Stimulated activated CD8-positive, alpha-beta memory T cell treated with anti-CD3 and anti-CD28 coated beads, Interleukin-7, amount 100 ng/mL, for 24 hours (primary cell): ENCODE measurements at regions not wholly inside any gene's neighbourhood (a gene's known extent, or its start where the extent isn't known, plus 50 kb on each side); places are given as distances from the start of the nearest gene placed in this dataset.

Source experiments
- DNase-seq: peaks from one replicate; pipeline ENCODE4 v3.0.0-alpha.2; 2020; ENCODE audit warnings: low read depth

DNA sequence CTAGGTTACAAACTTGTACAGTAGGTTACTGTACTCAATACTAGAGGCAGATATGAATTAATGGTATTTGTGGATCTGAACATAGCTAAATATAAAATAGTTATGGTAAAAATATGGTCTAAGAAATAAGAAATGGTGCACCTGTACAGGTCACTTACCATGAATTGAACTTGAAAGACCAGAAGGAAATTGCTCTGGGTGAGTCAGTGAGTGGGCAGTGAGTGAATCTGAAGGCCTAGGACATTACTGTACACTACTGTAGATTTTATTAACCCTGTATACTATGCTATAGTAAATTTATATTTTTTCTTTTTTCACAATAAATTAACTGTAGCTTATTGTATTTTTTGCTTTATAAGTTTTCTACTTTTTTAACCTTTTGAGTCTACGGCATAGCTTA is 1020.4 kb downstream of the CDH18 start:
- DNase-seq, result no peak

DNA sequence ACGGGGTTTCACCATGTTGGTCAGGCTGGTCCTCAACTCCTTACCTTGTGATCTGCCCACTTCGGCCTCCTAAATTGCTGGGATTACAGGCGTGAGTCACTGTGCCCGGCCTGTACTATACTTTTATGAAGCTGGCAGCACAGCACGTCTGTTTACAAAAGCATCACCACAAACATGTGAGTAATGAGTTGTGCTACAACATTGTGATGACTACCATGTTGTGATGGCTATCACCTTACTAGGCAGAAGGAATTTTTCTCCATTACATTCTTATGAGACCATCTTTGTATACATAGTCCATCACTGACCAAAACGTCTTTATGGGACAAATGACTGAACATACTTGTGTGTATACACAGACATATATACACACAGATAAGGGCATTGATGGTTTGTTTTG is 1019.0 kb downstream of the CDH18 start:
- no peak for DNase-seq

DNA sequence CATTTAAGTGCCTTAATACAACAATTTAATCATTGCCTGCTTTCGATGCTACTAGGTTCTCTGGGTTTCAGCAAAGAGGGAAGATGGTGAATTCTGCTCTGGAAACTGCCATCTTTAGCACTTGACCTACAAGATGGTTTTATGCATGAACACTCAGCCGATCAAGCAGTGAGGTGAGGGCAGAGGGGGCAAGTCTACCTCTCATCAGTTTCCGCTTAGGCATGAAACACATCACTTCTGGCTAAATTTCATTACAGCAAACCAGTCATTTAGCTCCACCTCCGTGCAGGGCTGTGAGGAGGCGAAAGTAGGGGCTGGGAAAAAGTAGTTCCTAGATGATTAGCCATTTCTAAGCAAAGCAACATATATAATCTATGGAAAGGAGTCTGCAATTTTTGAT is 1018.0 kb downstream of the CDH18 start:
- no peak for DNase-seq

DNA sequence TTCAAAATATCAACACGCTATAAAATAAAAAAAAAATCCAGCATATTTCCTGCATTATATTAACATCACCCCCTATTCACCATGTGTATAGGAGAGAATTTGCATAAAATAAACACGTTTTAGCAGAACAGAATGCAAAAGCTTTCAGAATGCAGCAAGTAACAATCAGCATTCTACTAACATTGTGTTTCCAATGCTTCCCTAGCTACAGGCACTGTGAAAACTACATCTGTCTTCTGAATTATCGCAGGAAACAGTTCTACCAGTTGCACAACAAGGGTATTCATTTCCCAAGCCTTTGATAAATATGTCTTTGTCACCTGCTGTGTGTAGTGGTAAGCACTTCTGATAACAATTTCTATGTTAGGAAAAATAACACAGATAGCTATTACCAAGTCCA is 1015.8 kb downstream of the CDH18 start:
- no peak for DNase-seq

DNA sequence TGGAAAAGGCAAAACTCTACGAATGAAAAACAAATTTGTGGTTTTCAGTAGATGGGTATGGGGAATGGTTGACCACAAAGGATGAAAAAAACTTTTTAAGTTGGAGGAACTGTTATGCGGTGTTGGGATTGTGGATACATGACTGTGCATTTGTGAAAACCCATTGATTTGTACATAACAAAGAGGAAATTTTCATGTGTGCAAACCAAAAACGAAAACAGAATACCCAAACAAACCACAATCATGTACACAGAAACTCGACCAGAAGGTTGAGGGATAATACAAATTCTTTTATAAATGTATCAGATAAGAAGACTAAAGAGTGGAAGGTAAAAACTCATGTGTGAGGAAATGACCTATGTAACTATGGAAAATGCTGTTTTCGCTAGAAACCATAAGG is 1012.4 kb downstream of the CDH18 start:
- DNase-seq, result no peak

DNA sequence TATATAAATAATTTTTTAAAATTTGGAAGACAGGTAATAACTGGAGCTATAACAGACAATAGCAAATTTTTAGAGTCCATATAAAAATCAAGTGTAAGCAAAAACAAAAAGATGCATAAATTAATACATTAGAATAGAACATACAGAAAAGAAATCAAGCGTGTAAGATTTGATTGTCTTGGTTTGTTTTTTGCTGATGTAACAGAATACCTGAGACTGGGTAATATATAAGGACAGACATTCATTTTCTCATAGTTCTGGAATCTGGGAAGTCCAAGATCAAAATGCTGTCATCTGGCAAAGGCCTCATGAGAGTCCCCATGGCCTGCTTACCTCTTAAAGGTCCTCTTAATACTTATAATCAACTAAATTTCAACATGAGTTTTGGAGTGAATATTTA is 1010.1 kb downstream of the CDH18 start:
- no peak for DNase-seq

DNA sequence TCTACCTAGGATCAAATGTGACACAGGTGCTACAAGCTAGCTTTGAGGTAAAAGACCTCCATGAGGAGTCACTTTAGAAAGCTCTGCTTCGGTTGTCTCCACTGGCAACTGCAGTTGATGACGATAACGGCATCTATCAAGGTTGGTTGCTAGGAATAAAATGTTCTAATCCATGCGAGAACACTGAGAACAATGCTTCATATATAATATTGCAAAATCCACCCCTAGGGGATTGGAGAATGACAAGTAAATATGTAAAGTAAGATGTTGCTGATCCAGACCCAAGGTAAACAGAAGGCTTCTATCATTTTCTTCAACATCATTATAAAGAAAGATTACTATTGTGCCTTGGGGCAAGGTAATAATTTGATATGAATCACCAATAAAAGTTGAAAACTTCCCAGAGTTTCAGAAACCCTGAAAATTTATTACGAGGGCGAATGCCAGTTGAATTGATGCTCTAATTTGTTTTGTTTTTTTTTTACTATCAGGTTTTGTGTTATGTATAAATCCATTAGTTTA is 1003.4 kb downstream of the CDH18 start:
- DNase-seq, result no peak

DNA sequence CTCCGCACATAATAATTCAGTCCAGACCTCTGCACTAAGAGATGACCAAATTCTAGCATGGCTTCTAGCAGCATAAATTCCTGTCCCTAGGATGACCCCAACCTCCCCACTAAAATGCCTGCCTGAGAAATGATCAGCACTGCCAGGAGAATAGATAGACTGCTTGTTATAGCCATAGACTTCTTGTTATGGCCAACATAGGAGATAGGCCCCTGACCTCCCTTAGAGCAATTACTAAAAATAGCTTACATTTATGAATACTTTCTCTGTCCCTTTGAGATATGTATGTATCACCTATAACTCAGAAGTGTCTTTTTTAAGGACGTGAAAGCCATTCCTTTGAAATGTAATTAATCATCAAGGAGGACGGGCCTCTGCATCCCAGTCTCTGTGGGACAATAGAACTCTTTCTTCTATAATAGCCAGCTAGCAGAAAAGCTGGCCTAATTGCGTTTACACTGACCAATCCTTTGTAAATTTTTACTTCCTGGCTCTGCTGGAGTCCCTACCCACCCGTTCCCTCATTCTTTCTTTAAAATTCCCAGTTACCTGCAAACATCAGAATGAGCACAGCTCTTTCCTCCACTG is 1002.7 kb downstream of the CDH18 start:
- DNase-seq, result no peak

DNA sequence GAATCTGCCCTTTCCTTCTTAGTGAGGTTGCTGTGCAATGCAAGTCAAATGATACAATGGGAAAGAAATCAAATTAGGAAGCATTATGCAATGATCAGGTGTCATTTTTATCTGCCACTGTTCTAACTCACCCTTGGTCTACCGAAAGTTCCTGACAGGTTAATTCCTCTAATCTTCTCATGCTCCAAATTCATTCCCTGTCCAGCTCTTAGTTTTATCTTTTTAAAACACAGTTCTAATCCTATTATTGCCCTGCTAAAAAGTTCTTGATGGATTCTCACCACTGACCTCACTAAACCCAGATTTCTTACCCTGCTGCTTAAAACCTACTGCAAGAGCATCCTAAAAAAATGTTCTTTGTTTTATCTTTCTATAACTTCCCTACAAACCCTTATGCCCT is 1000.9 kb downstream of the CDH18 start:
- DNase-seq, result no peak

DNA sequence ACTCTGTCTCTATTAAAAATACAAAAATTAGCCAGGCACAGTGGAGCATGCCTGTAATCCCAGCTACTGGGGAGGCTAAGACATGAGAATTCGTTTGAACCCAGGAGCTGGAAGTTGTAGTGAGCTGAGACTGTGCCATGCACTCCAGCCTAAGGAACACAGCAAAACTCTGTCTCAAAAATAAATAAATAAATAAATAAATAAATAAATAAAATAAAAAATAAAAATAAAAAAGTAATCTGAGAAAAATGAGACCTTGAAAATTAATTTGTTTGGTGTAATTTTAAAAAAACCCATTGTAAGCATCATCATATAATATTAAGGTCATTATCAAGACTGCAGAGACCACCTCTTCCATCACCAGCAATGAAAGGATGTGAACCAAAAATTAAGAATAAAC is 997.1 kb downstream of the CDH18 start:
- DNase-seq, result no peak

DNA sequence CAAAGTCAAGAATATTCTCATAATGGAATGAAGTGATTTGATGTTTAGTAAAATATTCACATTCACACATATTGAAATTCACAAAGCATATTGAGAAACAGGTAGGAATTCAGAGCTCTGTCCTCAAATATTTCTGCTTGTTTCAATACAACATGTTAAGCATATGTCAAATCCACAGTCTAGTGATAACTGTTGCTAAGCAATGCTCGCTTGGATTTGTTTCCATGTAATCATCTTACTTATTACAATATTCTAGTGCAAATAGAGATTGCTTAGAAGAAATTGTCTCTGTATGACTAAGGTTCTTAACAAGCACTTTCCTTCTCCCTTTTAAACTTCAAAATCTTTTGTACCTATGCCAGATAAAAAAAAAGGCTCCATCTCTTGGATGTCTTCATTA is 995.7 kb downstream of the CDH18 start:
- no peak for DNase-seq

DNA sequence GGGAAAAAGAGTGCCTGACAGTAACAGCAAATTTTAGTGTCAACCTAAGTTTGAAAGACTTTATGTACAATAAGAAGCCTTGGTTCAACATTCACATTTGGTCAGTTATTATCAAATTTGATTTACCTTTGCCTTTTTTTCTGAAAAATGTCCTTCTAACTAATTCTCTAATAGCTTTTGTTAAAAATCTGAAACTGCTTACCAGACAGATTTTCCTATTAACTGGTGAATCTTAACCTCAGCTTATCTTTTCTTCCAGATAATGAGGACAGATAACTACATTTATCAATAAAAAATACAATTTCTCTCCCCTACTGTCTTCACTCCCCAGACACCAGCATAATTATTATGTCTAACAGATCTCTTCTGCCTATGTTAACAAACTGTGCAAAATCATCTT is 988.5 kb downstream of the CDH18 start:
- DNase-seq, result no peak

DNA sequence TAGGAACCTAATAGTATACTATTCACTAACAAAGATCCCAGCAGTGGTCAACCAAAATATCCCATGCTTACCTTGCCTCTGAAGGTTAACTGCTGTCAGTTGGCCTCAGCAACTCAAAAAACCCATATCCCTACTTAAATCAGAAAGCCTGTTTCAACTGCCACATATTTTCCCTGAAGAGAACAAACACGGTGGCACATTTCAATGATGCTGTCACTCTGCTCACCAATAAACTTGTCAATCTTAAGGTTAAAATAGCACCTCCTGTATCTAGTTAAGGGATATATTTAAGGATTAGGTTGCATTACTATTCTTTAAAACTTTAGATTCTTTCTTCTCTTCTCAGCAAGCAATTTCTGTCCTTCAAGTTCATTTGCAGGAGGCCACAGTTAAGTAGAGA is 986.9 kb downstream of the CDH18 start:
- DNase-seq, result no peak

DNA sequence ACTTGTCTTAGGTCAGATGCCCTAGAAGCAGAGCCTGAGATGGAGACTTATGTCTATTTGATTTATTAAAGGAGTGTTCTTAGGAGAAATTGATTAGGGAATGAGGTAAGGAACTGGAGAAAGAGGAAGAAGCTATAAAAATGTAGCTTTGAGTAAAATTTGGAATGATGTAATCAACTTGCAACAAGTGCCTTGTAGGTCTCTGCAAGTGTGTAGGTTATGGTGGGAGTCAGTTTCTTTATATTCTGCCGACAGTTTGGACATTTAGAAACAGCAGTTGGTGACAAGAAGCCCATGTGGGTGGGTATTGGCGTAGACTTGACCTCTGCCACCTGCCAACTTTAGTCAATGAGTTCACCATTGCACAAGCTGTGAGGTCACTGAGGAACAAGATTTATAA is 986.5 kb downstream of the CDH18 start:
- no peak for DNase-seq

DNA sequence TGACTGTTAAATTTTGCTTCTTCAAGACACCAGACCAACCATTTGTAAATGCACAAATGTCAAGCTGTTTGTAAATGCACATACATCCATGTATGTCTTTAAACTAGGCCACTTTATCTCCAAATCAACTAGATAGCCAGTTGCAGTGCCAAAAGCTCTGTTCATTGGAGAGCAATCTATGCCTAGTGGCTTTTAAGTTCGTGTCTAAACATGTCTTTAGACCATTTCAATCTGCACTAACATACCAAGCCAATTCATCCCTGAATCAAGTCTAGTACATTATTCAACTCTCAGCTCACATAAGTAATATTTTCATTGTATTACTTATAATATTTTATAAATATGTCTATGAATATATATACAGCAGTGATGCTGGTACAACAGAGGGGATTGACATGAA is 985.9 kb downstream of the CDH18 start:
- DNase-seq, result no peak

DNA sequence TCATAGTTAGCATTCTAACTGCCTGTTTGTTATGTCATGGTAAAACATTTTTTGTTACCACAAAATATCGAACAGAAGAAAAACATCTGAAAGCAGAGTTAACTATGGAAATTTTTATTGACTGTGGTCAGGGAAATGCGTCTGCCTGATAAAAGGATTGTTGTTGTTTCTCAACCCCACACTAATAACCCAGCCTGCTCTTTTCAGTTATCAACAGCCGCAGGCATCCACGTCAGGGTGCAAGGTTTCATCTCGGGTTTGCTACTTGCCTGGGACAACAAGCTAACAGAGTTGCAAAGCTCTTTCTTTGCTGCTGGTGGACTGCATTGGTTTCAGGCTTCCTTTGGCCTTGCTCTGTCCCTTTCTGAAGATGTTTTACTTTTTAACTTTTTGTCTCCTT is 969.2 kb downstream of the CDH18 start:
- no peak for DNase-seq

DNA sequence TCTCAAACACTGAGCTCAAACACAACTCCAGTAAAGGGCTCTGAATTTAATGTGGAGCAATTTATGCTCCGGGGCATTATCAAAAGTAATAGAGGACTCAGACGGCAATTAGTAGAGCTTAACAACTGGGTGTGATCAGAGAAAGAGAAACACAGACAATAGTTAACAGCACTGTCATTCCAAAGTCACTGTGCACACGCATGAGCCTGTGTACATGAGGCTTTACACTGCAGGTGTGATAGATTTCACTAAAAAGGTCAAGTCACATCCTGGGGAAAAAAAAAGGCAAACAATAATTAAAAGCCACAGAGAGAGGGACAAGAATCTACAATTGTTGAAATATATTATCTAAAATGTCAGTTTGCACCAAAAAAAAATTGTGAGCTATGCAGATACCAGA is 956.5 kb downstream of the CDH18 start:
- no peak for DNase-seq

DNA sequence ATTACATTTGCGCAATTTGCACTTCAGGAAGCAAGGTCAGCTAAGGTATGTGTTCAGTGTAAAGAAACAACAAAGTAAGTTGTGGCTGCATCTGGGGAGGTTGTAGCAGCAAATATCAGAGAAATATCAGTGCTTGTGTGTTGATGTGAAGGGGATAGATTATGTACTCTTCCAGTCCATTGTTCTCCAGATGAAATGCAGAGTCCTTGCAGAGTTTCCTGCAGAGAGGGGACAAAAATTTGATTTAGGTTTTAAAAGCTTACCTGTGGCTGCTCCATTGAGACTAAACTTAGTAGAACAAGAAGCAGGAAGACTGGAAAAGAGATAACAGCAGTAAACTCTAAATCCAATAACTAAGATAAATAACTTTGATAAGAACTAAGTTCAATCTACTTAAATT is 952.2 kb downstream of the CDH18 start:
- no peak for DNase-seq

DNA sequence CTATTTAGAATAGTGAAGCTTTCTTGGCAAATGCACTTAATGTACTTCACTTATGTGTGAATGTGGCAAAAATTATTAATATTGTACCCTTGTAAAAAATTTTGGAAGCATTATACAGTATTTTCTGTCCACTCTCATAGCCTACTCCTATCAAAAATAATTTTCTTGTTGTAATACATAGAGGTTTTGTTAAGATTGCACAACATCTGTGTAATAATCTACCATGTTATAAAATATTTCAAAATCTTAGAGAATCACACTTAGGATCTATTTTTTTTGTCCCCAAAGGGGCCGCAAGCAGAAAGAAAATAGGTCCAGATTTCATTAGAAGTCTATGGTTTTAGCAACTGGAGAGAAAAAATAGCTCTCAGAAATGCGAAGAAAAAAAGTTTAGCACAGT is 945.9 kb downstream of the CDH18 start:
- no peak for DNase-seq

DNA sequence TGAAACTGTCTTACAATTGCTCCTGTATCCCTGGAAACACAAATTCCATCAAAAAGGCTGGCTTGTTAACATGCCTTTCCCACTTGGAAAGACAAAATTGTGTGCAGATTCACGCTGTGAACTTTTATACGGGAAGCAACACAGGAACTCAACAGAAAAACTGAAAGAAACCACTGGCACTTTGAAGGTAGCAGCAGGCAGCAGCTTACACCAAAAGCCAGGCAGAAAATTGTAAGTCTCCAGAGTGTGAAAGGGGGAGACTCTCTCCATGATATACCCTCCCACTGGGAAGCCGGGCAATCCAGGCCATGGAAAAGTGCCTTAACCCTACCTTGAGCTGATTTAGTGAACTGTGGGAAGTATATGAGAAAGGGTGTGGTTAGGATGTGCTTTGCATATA is 943.7 kb downstream of the CDH18 start:
- DNase-seq, result no peak

DNA sequence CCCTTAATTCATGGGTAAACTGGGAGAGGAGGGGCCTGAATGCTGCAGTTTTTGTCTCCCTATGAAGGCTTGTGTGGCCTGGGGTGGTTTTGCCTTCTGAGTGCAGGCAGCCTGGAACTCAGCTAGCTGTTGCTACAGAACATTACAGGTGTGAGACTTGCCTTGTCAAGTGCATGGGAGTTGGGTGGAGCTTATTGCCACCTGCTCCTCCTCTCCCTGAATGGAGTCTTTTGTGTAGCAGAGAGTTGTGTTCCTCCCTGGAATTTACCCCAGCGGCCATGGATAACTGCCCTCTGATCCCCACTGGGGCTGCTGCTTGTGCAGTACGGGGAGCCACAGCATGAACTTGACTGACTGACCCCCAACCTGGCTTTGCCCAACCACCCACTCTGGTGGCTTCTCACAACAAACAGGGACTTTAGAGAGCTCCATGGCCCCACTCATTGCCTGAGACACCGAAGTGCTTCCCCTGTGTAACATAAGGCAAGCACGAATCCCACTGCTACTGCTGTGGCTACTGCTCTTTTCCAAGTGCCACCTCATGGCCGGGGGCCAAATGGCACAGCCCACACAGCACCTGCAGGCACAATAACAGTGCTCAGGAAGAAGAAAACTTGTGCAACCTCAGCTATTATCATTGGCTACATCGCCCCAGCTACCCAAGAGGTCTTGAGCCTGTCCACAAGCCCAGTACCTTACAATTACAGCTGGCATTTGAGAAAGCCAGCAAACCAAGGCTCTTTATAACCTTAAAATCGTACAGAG is 942.9 kb downstream of the CDH18 start:
- no peak for DNase-seq

DNA sequence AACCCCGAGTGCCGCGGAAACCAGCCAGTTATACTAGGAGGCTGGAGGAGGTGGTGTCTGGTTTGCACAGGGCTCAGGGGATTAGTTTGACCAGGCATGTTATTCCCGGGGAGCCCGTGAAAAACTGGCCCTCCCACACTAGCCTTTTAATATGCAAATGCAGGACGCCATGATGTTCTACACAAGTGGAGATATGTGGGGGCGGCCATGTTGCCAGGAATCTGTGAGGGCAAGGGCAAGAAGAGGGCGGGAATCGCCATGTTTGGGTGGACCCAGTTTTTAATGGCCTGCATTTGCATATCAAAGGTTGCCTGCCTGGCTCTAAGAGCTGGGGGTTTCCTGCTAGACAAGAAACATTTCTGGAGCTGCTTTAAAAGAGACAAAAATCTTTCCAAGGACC is 940.7 kb downstream of the CDH18 start:
- DNase-seq, result no peak

DNA sequence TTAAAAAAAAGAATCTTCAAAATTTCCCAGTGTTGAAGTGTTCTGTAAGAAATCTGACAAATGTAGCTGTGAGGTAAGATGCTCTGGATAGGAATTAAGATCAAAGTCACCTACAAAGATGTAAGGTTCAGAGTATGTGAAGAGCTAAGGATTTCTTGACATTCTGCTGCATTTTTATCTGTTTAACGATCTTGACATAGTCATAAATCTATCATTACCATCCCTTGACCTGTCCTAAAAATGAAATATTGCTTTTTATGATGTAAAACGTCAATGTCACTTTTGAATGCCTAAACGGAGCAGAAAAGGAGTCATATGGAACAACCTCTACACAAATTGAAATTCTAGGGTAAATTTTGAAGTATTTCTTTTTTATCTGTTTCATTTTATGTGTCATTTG is 939.3 kb downstream of the CDH18 start:
- no peak for DNase-seq

DNA sequence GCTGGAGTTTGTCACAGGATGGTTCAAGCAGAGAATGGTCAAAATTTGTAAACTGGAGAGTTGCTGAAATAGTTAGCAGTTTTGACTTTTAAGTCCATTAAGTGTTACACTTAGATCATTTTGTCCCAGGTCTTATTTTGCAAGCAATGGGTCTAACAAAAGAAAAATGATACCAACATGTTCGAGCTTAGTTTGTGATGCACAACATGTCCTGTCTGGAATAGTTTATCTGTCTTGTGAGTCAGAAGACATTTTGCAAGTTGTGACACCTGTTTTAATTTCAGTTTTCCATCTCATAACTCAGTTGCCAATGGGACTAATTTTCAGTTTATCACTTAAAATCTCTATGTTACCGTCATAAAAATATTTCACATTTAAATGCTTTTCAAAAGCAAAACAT is 929.8 kb downstream of the CDH18 start:
- DNase-seq, result no peak
